Thoracic aorta (tissue), 2 donors: ENCODE measurements at regions not wholly inside any gene's neighbourhood (a gene's known extent, or its start where the extent isn't known, plus 50 kb on each side); places are given as distances from the start of the nearest gene placed in this dataset.

ENCODE experiments used
- ATAC-seq: fragments of 150-250 bp; one replicate; pipeline ENCODE4 v1.8.0; 2017; ENCODE audit warnings: low read depth; ENCODE audit not compliant: insufficient number of reproducible peaks, low FRiP score
- DNase-seq: peaks from one replicate; pipeline ENCODE4 v3.0.0-alpha.2; 2020; ENCODE audit warnings: low spot score
- H3K27ac ChIP-seq, 2 donors: fragments of 200-600 bp; sonication (generic); 1 replicate in 1 of 2; 2 replicates in 1 of 2; pipeline ENCODE4 v1.5.1; 2016; ENCODE audit warnings: mild to moderate bottlenecking in 2 of 2, moderate library complexity in 2 of 2
- H3K27me3 ChIP-seq: fragments of 200-600 bp; sonication (generic); replicated peaks from 2 replicates; pipeline ENCODE4 v1.6.0; 2016; ENCODE audit warnings: mild to moderate bottlenecking; ENCODE audit not compliant: insufficient read depth
- H3K36me3 ChIP-seq: fragments of 200-600 bp; sonication (generic); one replicate; pipeline ENCODE4 v1.5.1; 2016
- H3K4me1 ChIP-seq, 2 donors: fragments of 200-600 bp; sonication (generic); 1 replicate in 1 of 2; 2 replicates in 1 of 2; pipeline versions ENCODE4 v1.5.1 to v1.6.0; 2016; ENCODE audit warnings: low read depth in 2 of 2, mild to moderate bottlenecking in 1 of 2; ENCODE audit not compliant: control insufficient read depth in 1 of 2
- H3K4me3 ChIP-seq: fragments of 200-600 bp; sonication (generic); 2 replicates; pipeline ENCODE4 v1.5.1; 2016; ENCODE audit warnings: mild to moderate bottlenecking
- H3K9me3 ChIP-seq: fragments of 200-600 bp; sonication (generic); 2 replicates; pipeline ENCODE4 v1.5.1; 2016
- CTCF ChIP-seq: fragments of 200-600 bp; sonication (generic); IDR thresholded peaks from one replicate; pipeline ENCODE4 v1.5.1; 2019; ENCODE audit warnings: antibody characterized with exemption

GRCh38 chr11:8802251-8802650 lies 108.7 kb upstream of the AKIP1 start:
- TF ChIP-seq CTCF: no peak
- Histone ChIP-seq H3K4me1 (peaks cover 11 to 58% of the 10 kb centered on the region in 2 donors), H3K9me3 (no peaks in the 10 kb centered on the region), H3K4me3 (no peak overlapping the region), H3K27ac (no peak overlapping the region), H3K27me3 (no peaks in the 10 kb centered on the region), H3K36me3 (no peaks in the 10 kb centered on the region)
- ATAC-seq (no peak), DNase-seq (no peak)

GRCh38 chr11:8803973-8804372 lies 107.0 kb upstream of the AKIP1 start:
- peaks cover 23 to 75% of the 10 kb centered on the region in 2 donors for H3K4me1 ChIP-seq
- ATAC-seq (no peak), DNase-seq (no peak)
- H3K27ac ChIP-seq: no peak overlapping the region
- no peak overlapping the region for H3K4me3 ChIP-seq
- no peak for TF ChIP-seq CTCF
- H3K36me3 ChIP-seq: no peaks in the 10 kb centered on the region
- H3K27me3 ChIP-seq: no peaks in the 10 kb centered on the region
- H3K9me3 ChIP-seq: no peaks in the 10 kb centered on the region

GRCh38 chr11:8805296-8805695 lies 105.7 kb upstream of the AKIP1 start:
- ATAC-seq (no peak), DNase-seq (no peak)
- TF ChIP-seq CTCF: no peak
- H3K4me1 ChIP-seq: peaks cover 23 to 74% of the 10 kb centered on the region in 2 donors
- no peaks in the 10 kb centered on the region for H3K36me3 ChIP-seq
- no peaks in the 10 kb centered on the region for H3K9me3 ChIP-seq
- peak overlapping the region; percentile 65 to 91 for H3K27ac ChIP-seq
- H3K27me3 ChIP-seq: no peaks in the 10 kb centered on the region
- H3K4me3 ChIP-seq: no peak overlapping the region

GRCh38 chr11:8806974-8807373 lies 104.0 kb upstream of the AKIP1 start:
- no peak for TF ChIP-seq CTCF
- no peaks in the 10 kb centered on the region for H3K27me3 ChIP-seq
- no peaks in the 10 kb centered on the region for H3K9me3 ChIP-seq
- ATAC-seq (no peak), DNase-seq (no peak)
- peak overlapping the region; percentile 89 to 91 for H3K27ac ChIP-seq
- no peaks in the 10 kb centered on the region for H3K36me3 ChIP-seq
- peaks cover 34 to 72% of the 10 kb centered on the region in 2 donors for H3K4me1 ChIP-seq
- H3K4me3 ChIP-seq: peak overlapping the region; percentile 74

- Histone ChIP-seq H3K9me3 (no peaks in the 10 kb centered on the region), H3K36me3 (no peaks in the 10 kb centered on the region), H3K27me3 (no peaks in the 10 kb centered on the region), H3K4me3 (peak overlapping the region; percentile 74), H3K27ac (peak overlapping the region; percentile 89 to 91), H3K4me1 (peaks cover 34 to 67% of the 10 kb centered on the region in 2 donors)
- ATAC-seq (no peak), DNase-seq (no peak)
- no peak for TF ChIP-seq CTCF
Observed at GRCh38 chr11:8807544-8808225, 103.3 kb upstream of the AKIP1 start.
